HL-60 (cell line): ENCODE measurements at regions not wholly inside any gene's neighbourhood (a gene's known extent, or its start where the extent isn't known, plus 50 kb on each side); places are given as distances from the start of the nearest gene placed in this dataset.

Experiments used
- DNase-seq, 2 experiments: peaks; one replicate each; pipeline ENCODE4 v3.0.0-alpha.2; 2010 to 2020; ENCODE audit warnings: low read depth in 1 of 2, low spot score in 1 of 2
- H3K27ac ChIP-seq: fragments of 250-450 bp; sonication (Bioruptor Pico); replicated peaks from 2 replicates; pipeline ENCODE4 v1.5.1; 2020; ENCODE audit warnings: mild to moderate bottlenecking, moderate library complexity
- H3K27me3 ChIP-seq: fragments of 250-450 bp; sonication (Bioruptor Pico); 2 replicates; pipeline ENCODE4 v1.5.1; 2021; ENCODE audit warnings: mild to moderate bottlenecking, moderate library complexity; ENCODE audit not compliant: insufficient read depth, poor library complexity, severe bottlenecking
- H3K4me3 ChIP-seq: replicated peaks from 2 replicates; pipeline ENCODE4 v1.5.1; 2011; ENCODE audit warnings: mild to moderate bottlenecking, control low read depth, low read length; ENCODE audit not compliant: insufficient read depth
- GABPA ChIP-seq: IDR thresholded peaks from 2 replicates; pipeline ENCODE4 v1.6.1; 2012; ENCODE audit warnings: low read depth
- POLR2AphosphoS5 ChIP-seq: IDR thresholded peaks from 2 replicates; pipeline ENCODE4 v1.6.1; 2012; ENCODE audit warnings: low read depth
- SPI1 ChIP-seq: IDR thresholded peaks from 2 replicates; pipeline ENCODE4 v1.6.1; 2012; ENCODE audit warnings: low read depth, mild to moderate bottlenecking, borderline replicate concordance
- TF ChIP-seq, protein P1 (sequence below): IDR thresholded peaks from one replicate; pipeline ENCODE4 v1.5.1; 2011; ENCODE audit warnings: low read length, control low read depth, inconsistent platforms; ENCODE audit not compliant: insufficient read depth
- TF ChIP-seq, protein P2 (sequence below): IDR thresholded peaks from 2 replicates; pipeline ENCODE4 v1.6.1; 2012; ENCODE audit warnings: low read depth; ENCODE audit not compliant: insufficient replicate concordance

DNA sequence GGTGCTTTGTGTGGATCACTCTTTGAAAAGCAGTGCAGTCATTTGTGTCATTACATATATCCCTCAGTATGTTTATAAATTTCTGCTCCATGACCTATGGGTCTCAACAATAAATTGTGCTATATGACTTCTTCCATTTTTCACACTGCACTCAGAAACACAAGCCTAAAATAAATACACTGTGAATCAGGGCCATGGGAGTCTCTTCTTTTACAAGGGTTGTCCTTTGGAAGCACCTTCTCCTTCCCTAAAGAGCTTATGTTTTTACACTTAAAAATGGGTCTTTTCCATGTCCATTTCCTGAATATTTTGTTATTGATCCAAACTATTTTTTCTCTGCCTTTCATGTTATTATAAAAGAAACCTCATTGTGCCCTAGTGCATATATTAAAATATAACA lies 108.3 kb upstream of the MEOX2 start:
- Histone ChIP-seq H3K4me3 (no peak overlapping the region), H3K27me3 (no peaks in the 10 kb centered on the region), H3K27ac (no peak overlapping the region)
- no peak for DNase-seq
- TF ChIP-seq, protein P1, sequence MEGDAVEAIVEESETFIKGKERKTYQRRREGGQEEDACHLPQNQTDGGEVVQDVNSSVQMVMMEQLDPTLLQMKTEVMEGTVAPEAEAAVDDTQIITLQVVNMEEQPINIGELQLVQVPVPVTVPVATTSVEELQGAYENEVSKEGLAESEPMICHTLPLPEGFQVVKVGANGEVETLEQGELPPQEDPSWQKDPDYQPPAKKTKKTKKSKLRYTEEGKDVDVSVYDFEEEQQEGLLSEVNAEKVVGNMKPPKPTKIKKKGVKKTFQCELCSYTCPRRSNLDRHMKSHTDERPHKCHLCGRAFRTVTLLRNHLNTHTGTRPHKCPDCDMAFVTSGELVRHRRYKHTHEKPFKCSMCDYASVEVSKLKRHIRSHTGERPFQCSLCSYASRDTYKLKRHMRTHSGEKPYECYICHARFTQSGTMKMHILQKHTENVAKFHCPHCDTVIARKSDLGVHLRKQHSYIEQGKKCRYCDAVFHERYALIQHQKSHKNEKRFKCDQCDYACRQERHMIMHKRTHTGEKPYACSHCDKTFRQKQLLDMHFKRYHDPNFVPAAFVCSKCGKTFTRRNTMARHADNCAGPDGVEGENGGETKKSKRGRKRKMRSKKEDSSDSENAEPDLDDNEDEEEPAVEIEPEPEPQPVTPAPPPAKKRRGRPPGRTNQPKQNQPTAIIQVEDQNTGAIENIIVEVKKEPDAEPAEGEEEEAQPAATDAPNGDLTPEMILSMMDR = no peak
- TF ChIP-seq GABPA (no peak), SPI1 (no peak), POLR2AphosphoS5 (no peak)
- TF ChIP-seq, protein P2, sequence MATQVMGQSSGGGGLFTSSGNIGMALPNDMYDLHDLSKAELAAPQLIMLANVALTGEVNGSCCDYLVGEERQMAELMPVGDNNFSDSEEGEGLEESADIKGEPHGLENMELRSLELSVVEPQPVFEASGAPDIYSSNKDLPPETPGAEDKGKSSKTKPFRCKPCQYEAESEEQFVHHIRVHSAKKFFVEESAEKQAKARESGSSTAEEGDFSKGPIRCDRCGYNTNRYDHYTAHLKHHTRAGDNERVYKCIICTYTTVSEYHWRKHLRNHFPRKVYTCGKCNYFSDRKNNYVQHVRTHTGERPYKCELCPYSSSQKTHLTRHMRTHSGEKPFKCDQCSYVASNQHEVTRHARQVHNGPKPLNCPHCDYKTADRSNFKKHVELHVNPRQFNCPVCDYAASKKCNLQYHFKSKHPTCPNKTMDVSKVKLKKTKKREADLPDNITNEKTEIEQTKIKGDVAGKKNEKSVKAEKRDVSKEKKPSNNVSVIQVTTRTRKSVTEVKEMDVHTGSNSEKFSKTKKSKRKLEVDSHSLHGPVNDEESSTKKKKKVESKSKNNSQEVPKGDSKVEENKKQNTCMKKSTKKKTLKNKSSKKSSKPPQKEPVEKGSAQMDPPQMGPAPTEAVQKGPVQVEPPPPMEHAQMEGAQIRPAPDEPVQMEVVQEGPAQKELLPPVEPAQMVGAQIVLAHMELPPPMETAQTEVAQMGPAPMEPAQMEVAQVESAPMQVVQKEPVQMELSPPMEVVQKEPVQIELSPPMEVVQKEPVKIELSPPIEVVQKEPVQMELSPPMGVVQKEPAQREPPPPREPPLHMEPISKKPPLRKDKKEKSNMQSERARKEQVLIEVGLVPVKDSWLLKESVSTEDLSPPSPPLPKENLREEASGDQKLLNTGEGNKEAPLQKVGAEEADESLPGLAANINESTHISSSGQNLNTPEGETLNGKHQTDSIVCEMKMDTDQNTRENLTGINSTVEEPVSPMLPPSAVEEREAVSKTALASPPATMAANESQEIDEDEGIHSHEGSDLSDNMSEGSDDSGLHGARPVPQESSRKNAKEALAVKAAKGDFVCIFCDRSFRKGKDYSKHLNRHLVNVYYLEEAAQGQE = no peak

DNA sequence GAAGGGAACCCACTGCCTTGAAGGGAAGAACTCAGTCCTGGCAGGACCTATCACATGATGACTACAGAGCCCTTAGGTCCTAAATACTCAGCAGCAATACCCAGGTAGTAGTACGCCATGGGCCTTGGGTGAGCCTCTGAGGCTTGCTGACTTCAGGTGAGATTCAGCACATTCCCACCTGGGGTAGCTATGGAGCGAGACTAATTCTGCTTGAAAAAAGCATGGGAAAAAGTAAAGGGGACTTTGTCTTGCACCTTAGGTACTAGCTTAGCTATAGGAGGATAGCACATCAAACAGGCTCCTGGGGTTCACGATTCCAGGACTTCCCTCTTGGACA lies 98.2 kb upstream of the MEOX2 start:
- DNase-seq = no peak
- TF ChIP-seq, protein P1 = no peak
- TF ChIP-seq, protein P2 = no peak
- TF ChIP-seq GABPA (no peak), POLR2AphosphoS5 (no peak), SPI1 (no peak)
- no peak overlapping the region for H3K27ac ChIP-seq
- no peaks in the 10 kb centered on the region for H3K27me3 ChIP-seq
- no peak overlapping the region for H3K4me3 ChIP-seq

DNA sequence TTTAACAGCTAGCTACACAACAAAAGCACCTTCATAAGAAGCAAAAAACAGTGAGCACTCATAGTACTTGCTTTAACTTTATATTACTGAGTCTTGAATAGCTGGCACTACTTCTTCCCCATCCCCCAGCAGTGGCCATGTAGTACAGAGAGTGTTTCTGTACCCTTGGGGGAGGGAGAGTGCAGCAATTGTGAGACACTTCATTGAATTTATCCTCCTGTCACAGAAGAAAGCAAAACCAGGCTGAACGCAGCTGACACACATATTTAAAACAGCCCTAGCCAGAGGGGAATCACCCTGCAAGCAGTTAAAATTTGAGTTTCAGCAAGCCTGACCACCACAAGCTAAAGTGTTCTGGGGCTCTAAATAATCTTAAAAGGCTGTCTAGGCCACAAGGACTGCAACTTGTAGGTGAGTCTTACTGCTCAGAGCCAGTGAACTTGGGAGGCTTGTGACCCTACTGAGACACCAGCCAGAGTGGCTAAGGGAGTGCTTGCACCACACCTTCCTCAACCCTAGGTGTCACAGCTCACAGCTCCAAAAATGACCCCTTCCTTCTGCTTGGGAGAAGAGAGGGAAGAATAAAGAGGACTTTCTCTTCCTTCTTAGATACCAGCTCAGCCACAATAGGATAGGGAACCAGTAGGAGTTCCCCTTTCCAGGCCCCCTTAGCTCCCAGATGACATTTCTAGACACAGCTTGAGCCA lies 97.7 kb upstream of the MEOX2 start:
- no peak overlapping the region for H3K27ac ChIP-seq
- H3K4me3 ChIP-seq = no peak overlapping the region
- H3K27me3 ChIP-seq = no peaks in the 10 kb centered on the region
- TF ChIP-seq, protein P2 = no peak
- TF ChIP-seq GABPA = no peak
- TF ChIP-seq SPI1 = no peak
- TF ChIP-seq POLR2AphosphoS5 = no peak
- TF ChIP-seq, protein P1 = no peak
- DNase-seq = no peak
